ENCODE measurements at regions not wholly inside any gene's neighbourhood (a gene's known extent, or its start where the extent isn't known, plus 50 kb on each side); places are given as distances from the start of the nearest gene placed in this dataset.

DNA sequence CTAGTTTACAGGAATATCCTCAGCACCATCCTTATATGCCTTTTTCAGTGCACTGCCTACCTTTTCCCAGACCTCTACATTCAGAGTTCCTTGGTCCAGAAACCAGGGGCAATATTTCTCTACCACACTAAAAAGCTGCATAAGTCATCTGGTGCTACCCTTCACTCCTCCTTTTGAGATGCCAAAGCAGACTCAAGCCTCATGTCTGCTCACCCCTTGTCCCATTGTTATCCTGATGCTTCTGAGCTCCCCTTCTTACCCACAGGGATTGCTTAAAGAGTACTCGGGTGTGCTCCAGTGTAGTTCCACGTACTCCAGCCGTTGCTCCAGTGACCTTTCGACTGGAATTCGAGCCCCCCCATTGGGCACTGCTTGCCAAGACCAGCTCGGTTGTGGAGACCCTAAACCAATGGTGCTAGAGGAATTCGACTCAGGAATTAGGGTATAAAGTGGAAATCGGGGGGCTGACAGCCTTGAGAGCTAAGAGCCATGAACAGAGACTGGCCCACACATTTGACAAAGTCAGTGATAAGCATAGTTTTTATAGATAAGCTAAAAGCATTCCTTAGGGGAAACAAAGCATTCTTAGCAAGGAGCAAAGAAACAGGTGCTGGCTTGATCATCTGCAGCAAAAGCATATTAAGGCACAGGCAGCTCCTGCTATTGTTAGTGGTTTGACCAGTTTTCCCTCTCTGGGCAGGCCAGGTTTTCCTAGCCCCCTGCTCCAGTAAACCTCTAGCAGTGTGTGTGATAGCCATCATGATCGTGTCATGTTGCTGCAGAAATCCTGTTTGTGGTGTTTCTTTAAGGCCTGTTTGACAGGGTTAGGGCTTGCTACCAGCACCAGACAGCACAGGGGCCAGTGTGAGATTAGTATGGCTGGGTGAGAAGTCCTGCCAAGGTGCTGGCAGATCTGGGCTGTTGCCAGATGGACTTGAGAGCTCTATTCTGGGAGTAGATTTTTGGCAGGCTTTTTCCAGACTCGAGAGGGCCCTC lies 57.5 kb upstream of the WDR1 start:
- DNase-seq, result no peak

DNA sequence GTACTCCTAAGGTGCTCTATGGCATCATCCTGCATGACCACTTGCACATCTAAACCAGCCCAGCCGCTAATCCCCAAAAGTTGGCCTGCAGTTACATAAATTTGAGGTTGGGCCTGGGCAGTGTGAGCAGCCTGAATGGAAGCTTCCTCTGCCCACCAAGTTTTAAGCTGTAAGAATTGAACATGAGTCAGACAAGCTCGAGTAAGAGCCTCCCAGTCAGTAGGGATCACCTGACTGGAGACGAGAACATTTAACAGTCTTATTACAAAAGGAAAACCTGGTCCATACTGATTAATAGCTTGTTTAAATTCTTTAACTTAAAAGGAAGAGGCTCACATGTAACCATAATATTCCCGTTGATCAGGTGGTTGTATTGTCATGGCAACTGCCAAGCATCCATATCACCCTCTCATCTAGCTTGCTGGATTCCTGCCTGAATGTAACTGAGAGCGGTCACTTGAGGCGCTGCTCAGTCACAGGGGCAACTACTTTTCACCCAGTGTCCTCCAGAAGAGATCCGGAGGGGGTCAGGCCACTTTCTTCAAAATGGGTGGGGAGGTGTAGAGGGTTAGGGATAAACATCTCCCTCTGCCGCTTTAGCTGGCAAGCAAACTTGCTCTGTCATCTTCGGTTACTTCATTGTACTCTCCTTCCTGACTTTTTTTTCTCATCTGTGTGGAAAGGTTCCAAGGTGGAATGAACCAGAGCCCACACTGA lies 56.6 kb upstream of the WDR1 start:
- DNase-seq, result no peak

DNA sequence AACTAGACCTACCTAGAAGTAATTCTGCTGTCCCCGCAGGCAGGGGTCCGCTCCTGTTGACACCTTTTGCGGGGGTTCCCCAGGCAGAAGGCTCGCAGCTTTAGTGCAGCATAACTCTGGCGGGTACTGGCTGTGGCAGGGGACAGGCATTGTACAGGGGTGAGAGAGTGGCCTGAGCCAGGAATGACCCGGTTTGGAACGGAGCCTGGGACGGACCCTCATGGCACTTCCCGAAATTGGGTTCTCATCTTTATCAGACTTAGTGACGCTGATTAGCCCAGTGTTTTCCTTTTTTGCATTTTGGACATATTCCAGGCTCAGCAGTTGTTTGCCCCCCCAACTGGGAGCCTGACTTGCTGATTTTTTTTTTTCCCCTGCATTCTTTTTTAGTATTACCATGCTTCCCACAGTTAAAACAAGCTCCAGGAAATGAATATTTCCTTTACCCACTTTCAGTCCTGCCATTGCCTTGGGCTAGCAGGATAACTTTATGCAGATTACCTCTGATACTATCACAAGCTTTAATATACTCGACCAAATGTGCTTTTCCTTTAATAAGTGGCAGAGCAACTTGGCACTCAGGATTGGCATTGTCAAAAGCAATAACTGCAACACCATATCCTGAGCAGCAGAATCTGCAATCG lies 55.8 kb upstream of the WDR1 start:
- DNase-seq, result no peak

DNA sequence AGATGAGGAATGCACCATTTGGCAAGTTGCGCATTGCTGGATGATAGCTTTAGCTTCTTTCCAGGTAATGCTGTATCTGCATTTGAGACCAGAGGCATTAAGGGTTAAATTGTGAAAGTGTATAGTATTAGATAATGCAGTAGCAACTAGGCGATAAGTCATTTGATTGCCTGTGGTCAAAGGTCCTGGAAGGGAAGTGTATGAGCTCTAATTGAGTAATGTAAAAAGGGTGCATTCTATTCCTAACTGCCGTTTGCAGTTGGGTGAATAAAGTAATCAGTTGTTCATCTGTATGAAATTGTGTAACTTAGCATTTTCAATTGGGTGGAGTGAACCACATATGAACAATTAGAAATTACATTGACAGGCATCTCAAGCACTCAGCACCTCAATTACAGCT lies 54.5 kb upstream of the WDR1 start:
- DNase-seq, result no peak

DNA sequence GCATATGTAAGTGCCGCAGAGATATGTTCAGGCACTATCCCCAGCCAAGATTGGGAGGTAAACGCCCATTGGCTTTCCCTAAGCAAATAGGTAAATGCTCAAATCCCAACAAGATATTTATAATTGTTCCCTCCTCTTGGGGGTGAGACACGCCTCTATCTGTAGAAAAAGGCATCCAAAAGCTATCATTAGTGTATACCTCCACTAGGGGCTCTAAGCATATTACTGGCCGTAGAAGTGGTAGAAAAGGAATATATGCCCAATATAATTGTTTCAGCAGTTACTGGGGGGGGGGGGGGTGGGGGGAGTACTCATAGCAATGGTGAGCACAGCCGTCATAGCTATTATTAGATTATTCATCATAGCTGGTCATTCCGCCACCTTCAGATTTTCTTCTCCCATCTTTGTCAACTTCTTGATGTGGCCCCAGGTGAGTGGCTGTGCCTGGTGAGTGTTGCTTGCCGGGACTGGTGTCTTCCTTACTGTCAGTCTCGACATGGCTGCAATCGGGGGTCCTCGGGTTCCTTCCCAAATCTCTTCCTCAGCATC lies 53.3 kb upstream of the WDR1 start:
- DNase-seq, result no peak

DNA sequence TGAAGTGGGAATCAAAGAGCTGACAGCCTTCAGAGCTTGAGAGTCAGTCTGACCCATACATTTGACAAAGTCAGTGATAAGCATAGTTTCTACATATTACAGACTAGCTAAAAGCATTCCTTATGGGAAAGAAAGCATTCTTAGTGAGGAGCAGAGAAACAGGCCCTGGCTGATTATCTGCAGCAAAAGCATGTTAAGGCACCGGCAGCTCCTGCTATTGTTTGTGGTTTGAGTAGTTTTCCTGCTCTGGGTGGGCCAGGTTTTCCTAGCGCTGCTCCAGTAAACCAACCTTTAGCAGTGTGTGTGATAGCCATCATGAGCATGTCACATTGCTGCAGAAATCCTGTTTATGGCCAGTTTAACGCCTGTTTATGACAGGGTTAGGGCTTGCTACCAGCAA lies 51.6 kb upstream of the WDR1 start:
- DNase-seq, result no peak

DNA sequence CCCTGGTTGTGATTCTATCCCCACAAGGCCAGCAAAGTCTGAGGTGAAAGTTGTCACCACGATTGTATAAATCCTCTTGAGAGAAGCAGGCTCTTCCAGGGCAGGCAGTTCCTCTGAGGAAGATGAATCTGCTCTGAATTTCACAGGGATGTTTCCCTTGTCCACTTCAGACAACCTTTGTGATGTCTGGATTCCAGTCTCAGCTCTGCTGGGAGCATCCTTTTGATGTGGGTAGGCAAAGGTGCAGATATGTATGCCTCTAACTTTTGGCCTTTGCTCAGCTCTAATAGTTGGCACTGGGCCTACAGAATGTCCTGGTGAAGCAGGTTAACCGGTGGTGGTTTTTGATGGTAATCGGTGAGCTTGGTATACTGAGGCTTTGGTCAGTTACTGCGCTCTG lies 50.6 kb upstream of the WDR1 start:
- no peak for DNase-seq
